Esophagus squamous epithelium (tissue), 5 donors: ENCODE measurements at regions not wholly inside any gene's neighbourhood (a gene's known extent, or its start where the extent isn't known, plus 50 kb on each side); places are given as distances from the start of the nearest gene placed in this dataset.

Source experiments
- DNase-seq: peaks from one replicate; lab custom pipeline; 2025; lab: John Stamatoyannopoulos, UW
- H3K27ac ChIP-seq, 4 donors: fragments of 200-600 bp; sonication (generic); one replicate each; pipeline ENCODE4 v1.5.1; 2016 to 2019; ENCODE audit warnings: mild to moderate bottlenecking in 1 of 4
- H3K27me3 ChIP-seq, 4 donors: fragments of 200-600 bp; sonication (generic); 1 replicate in 3 of 4; 2 replicates in 1 of 4; pipeline versions ENCODE4 v1.5.1 to v1.6.0; 2017 to 2021; ENCODE audit warnings: antibody characterized with exemption in 1 of 4
- H3K36me3 ChIP-seq, 3 donors: fragments of 200-600 bp; sonication (generic); one replicate each; pipeline ENCODE4 v1.5.1; 2016 to 2019
- H3K4me1 ChIP-seq, 3 donors: fragments of 200-600 bp; sonication (generic); one replicate each; pipeline ENCODE4 v1.5.1; 2017 to 2019
- H3K4me3 ChIP-seq, 4 donors: fragments of 200-600 bp; sonication (generic); 1 replicate in 3 of 4; 2 replicates in 1 of 4; pipeline ENCODE4 v1.5.1; 2016 to 2019; ENCODE audit warnings: mild to moderate bottlenecking in 2 of 4, moderate library complexity in 1 of 4
- H3K9me3 ChIP-seq, 3 donors: fragments of 200-600 bp; sonication (generic); one replicate each; pipeline ENCODE4 v1.5.1; 2016 to 2019
- CTCF ChIP-seq, 6 experiments: fragments of 450-650 bp in 4 of 6; fragments of 200-600 bp in 2 of 6; sonication (generic) in 2 of 6; IDR thresholded peaks; one replicate each; pipeline ENCODE4 v1.5.1; 2016 to 2019; ENCODE audit warnings: antibody characterized with exemption in 6 of 6, mild to moderate bottlenecking in 4 of 6, moderate library complexity in 4 of 6
- POLR2A ChIP-seq, 4 donors: fragments of 450-650 bp; IDR thresholded peaks; one replicate each; pipeline ENCODE4 v1.6.1; 2017; ENCODE audit warnings: antibody characterized with exemption in 4 of 4, mild to moderate bottlenecking in 4 of 4, moderate library complexity in 3 of 4
- WGBS, 2 donors: methylation state at CpG; one replicate each; pipeline ENCODE4 v1.1.5; 2018; 5-methylcytosine and 5-hydroxymethylcytosine counted together
- intact Hi-C: fragments of 100-400 bp; cut with DNase I; formaldehyde crosslinking; loops from one replicate; pipeline ENCODE4 v1.15.0; 2022
- donor health status: DM: yes; HTN: yes; CAD: no.

- Histone ChIP-seq H3K4me1 (no peaks in the 10 kb centered on the region), H3K36me3 (no peaks in the 10 kb centered on the region), H3K27ac (no peak overlapping the region), H3K9me3 (no peaks in the 10 kb centered on the region), H3K27me3 (no peaks in the 10 kb centered on the region), H3K4me3 (no peak overlapping the region)
- intact Hi-C loops, result no loop called here
- 57 to 71% methylated on average over 4 to 5 of the region's 5 CpGs for WGBS, 2 donors
- DNase-seq, result no peak
- TF ChIP-seq POLR2A (IDR thresholded peaks at IDR 0.05) (no peak), CTCF (IDR thresholded peaks at IDR 0.05) (no peak)
These were observed 131.3 kb upstream of the DPP6 start for GRCh38 chr7:153920897-153921296.

DNA sequence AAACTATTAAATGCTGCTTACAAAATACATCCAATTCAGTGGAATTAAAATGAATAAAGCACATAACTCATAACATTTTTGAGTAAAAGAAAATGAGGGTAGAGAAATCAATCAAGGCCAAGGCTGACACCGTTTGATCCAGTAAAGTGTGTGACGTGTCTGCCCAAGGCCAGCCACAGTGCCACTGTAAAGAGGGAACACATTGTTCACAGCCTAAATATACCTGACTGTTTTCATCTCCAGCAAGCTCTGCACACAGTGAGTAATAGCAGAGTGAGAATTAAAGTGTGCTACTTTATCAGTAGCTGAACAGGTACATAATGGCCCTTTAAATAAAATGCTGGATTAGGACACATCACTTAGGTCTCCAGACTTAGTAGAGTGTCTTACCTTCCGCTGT is 130.8 kb upstream of the DPP6 start:
- no peak overlapping the region for H3K27ac ChIP-seq
- TF ChIP-seq CTCF (IDR thresholded peaks at IDR 0.05) (no peak), POLR2A (IDR thresholded peaks at IDR 0.05) (no peak)
- H3K9me3 ChIP-seq, result no peaks in the 10 kb centered on the region
- H3K4me1 ChIP-seq, result no peaks in the 10 kb centered on the region
- no peak for DNase-seq
- no peaks in the 10 kb centered on the region for H3K27me3 ChIP-seq
- H3K4me3 ChIP-seq, result no peak overlapping the region
- no peaks in the 10 kb centered on the region for H3K36me3 ChIP-seq
- WGBS, 2 donors, result 72 to 77% methylated on average over 3 of the region's 3 CpGs
- intact Hi-C loops, result no loop called here

- no peak overlapping the region for H3K4me3 ChIP-seq
- no peak for DNase-seq
- TF ChIP-seq POLR2A (IDR thresholded peaks at IDR 0.05), result no peak
- no peak for TF ChIP-seq CTCF (IDR thresholded peaks at IDR 0.05)
- no peaks in the 10 kb centered on the region for H3K27me3 ChIP-seq
- WGBS, 2 donors, result 54 to 66% methylated on average over 2 of the region's 2 CpGs
- no peaks in the 10 kb centered on the region for H3K4me1 ChIP-seq
- H3K9me3 ChIP-seq, result no peaks in the 10 kb centered on the region
- intact Hi-C loops, result no loop called here
- no peaks in the 10 kb centered on the region for H3K36me3 ChIP-seq
- H3K27ac ChIP-seq, result no peak overlapping the region
These were observed 121.5 kb upstream of the DPP6 start for GRCh38 chr7:153930696-153931095.

DNA sequence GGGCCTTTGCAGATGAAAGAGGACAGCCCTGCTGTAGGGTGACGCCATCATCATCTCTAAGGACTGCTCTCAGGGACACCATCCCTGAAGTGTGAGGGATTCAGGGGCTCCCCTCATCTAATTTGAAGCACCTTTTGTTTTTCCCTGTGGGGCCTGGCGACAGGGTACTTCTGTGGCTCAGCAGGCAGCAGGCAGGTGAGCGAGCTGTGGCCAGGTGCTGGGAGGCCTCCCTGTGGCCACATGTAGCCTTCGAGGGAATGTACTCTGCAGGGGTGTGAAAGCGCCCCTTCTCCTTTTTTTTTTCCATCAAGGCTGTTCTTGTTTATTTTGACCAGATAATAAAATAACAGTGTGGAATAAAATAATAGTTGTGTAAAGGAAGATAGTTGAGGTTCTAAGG is 118.2 kb upstream of the DPP6 start:
- TF ChIP-seq POLR2A (IDR thresholded peaks at IDR 0.05) (no peak), CTCF (IDR thresholded peaks at IDR 0.05) (no peak)
- Histone ChIP-seq H3K4me1 (no peaks in the 10 kb centered on the region), H3K9me3 (no peaks in the 10 kb centered on the region), H3K27me3 (no peaks in the 10 kb centered on the region), H3K36me3 (no peaks in the 10 kb centered on the region), H3K4me3 (no peak overlapping the region), H3K27ac (no peak overlapping the region)
- WGBS, 2 donors, result 72 to 73% methylated on average over 4 to 5 of the region's 5 CpGs
- intact Hi-C loops, result no loop called here
- DNase-seq, result no peak

DNA sequence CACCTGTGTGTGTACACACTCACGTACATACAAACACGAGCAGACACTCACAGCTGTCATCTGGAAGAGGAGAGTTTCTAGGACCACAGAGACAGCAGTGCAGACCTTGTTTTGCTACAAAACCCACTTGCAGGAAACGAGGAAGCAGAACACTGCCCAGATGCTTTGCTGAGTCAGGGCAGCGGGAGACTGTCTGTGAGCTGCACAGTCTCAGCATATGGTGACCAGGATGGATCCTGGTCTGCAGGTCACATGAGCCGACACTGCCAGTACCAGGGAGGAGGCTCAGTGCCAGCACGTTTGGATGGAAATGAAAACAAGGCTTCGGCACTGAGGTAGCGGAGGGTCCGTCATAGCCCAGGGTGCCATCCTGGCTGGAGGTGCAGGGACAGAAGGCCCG is 117.6 kb upstream of the DPP6 start:
- Histone ChIP-seq H3K4me3 (no peak overlapping the region), H3K9me3 (no peaks in the 10 kb centered on the region), H3K27ac (no peak overlapping the region), H3K36me3 (no peaks in the 10 kb centered on the region), H3K4me1 (no peaks in the 10 kb centered on the region), H3K27me3 (no peaks in the 10 kb centered on the region)
- intact Hi-C loops, result no loop called here
- TF ChIP-seq POLR2A (IDR thresholded peaks at IDR 0.05), result no peak
- no peak for TF ChIP-seq CTCF (IDR thresholded peaks at IDR 0.05)
- WGBS, 2 donors, result 50 to 52% methylated on average over 3 to 4 of the region's 10 CpGs
- no peak for DNase-seq
